H1 (cell line): ENCODE measurements at regions not wholly inside any gene's neighbourhood (a gene's known extent, or its start where the extent isn't known, plus 50 kb on each side); places are given as distances from the start of the nearest gene placed in this dataset.

ENCODE experiments used
- EZH2 ChIP-seq: fragments of 200-600 bp; sonication (generic); IDR thresholded peaks from 2 replicates; pipeline ENCODE4 v1.7.1; 2012; ENCODE audit warnings: low read depth, mild to moderate bottlenecking, moderate library complexity, low read length, inconsistent platforms; ENCODE audit not compliant: severe bottlenecking
- JUN ChIP-seq: IDR thresholded peaks from 2 replicates; pipeline ENCODE4 v1.6.1; 2011; ENCODE audit warnings: low read depth, mild to moderate bottlenecking, improper control_type of control experiment, low read length
- RAD21 ChIP-seq, 2 experiments: IDR thresholded peaks in 1 of 2; conservative IDR thresholded peaks in 1 of 2; 2 replicates each; pipeline ENCODE4 v1.6.1; 2011; ENCODE audit warnings: low read depth in 2 of 2, low read length in 2 of 2, improper control_type of control experiment in 1 of 2, inconsistent platforms in 1 of 2, mild to moderate bottlenecking in 1 of 2, moderate library complexity in 1 of 2
- SIRT6 ChIP-seq: IDR thresholded peaks from one replicate; pipeline ENCODE4 v1.7.1; 2012; ENCODE audit warnings: low read length, inconsistent platforms
- SP4 ChIP-seq: IDR thresholded peaks from 2 replicates; pipeline ENCODE4 v1.6.1; 2012; ENCODE audit warnings: low read length, inconsistent platforms
- SRF ChIP-seq: IDR thresholded peaks from 2 replicates; pipeline ENCODE4 v1.6.1; 2011; ENCODE audit warnings: mild to moderate bottlenecking, low read depth, low read length, moderate library complexity
- YY1 ChIP-seq: IDR thresholded peaks from 2 replicates; pipeline ENCODE4 v1.6.1; 2011; ENCODE audit warnings: low read depth, mild to moderate bottlenecking, low read length

GRCh38 chr14:71463807-71464206 is 468.4 kb upstream of the RGS6 start (continued):
- TF ChIP-seq SP4 (no peak), SIRT6 (no peak), YY1 (no peak), SRF (no peak), JUN (no peak), RAD21 (IDR thresholded peaks at IDR 0.05 in 1 of 2, conservative IDR thresholded peaks at IDR 0.05 in 1 of 2; ENCODE audit: low read depth in 2 of 2, low read length in 2 of 2) (no peak), EZH2 (no peak)
